ENCODE measurements at regions not wholly inside any gene's neighbourhood (a gene's known extent, or its start where the extent isn't known, plus 50 kb on each side); places are given as distances from the start of the nearest gene placed in this dataset.

DNA sequence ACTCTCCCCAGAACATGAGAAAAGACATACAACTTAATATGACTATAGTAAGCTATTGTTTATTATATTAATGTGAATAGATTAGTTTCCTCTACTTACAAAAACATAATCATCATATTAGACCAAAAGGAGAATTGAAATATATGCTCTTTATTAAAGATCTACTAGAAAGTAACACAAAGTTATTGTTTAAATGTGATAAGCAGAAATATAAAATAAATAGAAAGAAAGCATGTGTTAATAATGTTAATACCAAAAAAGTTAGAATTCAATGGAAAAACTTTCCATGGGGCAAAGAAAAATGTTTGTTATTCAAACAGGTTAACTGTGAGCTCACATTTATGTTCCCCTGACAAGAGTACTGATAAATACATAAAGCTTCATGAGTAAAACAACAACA is 421.4 kb upstream of the UBE2E3 start:
- no peaks in the 10 kb centered on the region; a peak in 1 of 7 replicates for H3K36me3 Mint-ChIP-seq (ENCODE audit: insufficient read depth in 1 of 3, low read depth in 3 of 3)
- Histone ChIP-seq H2BK120ac (ENCODE audit: low read depth, low read length, poor library complexity, severe bottlenecking) (no peak overlapping the region), H3K27ac (ENCODE audit: insufficient read length, low read depth, low read length) (no peak overlapping the region), H3K79me2 (ENCODE audit: insufficient read depth, low read length) (no peaks in the 10 kb centered on the region), H3K4me2 (ENCODE audit: insufficient read depth, insufficient read length, low read length) (no peak overlapping the region), H3K18ac (ENCODE audit: insufficient read length, low read depth, low read length) (no peak overlapping the region), H2AK5ac (ENCODE audit: insufficient read length, low read length) (no peak overlapping the region), H2BK20ac (ENCODE audit: low read depth, low read length, poor library complexity, severe bottlenecking) (no peak overlapping the region), H3K56ac (ENCODE audit: insufficient read length, low read depth, low read length) (no peak overlapping the region), H3K14ac (ENCODE audit: insufficient read depth, low read length) (no peak overlapping the region), H3K23ac (ENCODE audit: insufficient read length, low read depth, low read length) (no peak overlapping the region), H4K5ac (ENCODE audit: insufficient read length, low read depth, low read length) (no peak overlapping the region), H3K4me1 (ENCODE audit: insufficient read depth, low read length) (no peaks in the 10 kb centered on the region), H2BK12ac (ENCODE audit: insufficient read length, low read depth, low read length) (no peak overlapping the region), H3K9ac (ENCODE audit: extremely low read depth, insufficient read length, low read length) (no peak overlapping the region), H2AFZ (ENCODE audit: low read length) (no peak overlapping the region), H3K4ac (ENCODE audit: low read depth, low read length) (no peak overlapping the region), H2BK5ac (ENCODE audit: insufficient read length, low read length) (no peak overlapping the region), H4K8ac (replicated peaks; ENCODE audit: insufficient read length, low read depth, low read length) (no peak overlapping the region), H2BK15ac (ENCODE audit: low read depth, low read length) (no peak overlapping the region), H3K27me3 (ENCODE audit: insufficient read depth, low read length) (no peaks in the 10 kb centered on the region), H4K20me1 (ENCODE audit: control insufficient read depth, insufficient read depth, insufficient read length) (no peaks in the 10 kb centered on the region), H3T11ph (ENCODE audit: low read length) (no peak overlapping the region), H3K9me3 (ENCODE audit: control insufficient read depth, low read depth, low read length) (no peaks in the 10 kb centered on the region), H3K79me1 (ENCODE audit: insufficient read depth, low read depth, low read length, poor library complexity, severe bottlenecking) (no peaks in the 10 kb centered on the region), H4K91ac (ENCODE audit: insufficient read length, low read depth, low read length) (no peak overlapping the region), H3K23me2 (ENCODE audit: insufficient read length, low read depth, low read length, poor library complexity, severe bottlenecking) (no peaks in the 10 kb centered on the region)
- peaks cover 0 to 2% of the 10 kb centered on the region in 2 experiments; a peak in 1 of 5 replicates for H3K9me3 Mint-ChIP-seq
- H3K27me3 Mint-ChIP-seq (ENCODE audit: low read depth), result no peaks in the 10 kb centered on the region
- H3K4me3 Mint-ChIP-seq, result no peak overlapping the region
- TF ChIP-seq CTCF (conservative IDR thresholded peaks at IDR 0.05), result no peak
- DNase-seq, result no peak
- H3K4me1 Mint-ChIP-seq, result no peaks in the 10 kb centered on the region
- no peak overlapping the region for H3K27ac Mint-ChIP-seq

Data from H9 (cell line).